Liver (tissue), 3 donors: ENCODE measurements at regions not wholly inside any gene's neighbourhood (a gene's known extent, or its start where the extent isn't known, plus 50 kb on each side); places are given as distances from the start of the nearest gene placed in this dataset.

Source experiments
- ATF3 ChIP-seq: IDR thresholded peaks from 2 replicates; pipeline ENCODE4 v1.6.1; 2016; ENCODE audit warnings: antibody characterized with exemption
- CTCF ChIP-seq: fragments of 150-350 bp; IDR thresholded peaks from 2 replicates; pipeline ENCODE4 v1.5.1; 2017; ENCODE audit warnings: improper control_type of control experiment, low read depth, low read length; ENCODE audit not compliant: missing input control
- FOXA1 ChIP-seq: IDR thresholded peaks from 2 replicates; pipeline ENCODE4 v1.6.1; 2016; ENCODE audit warnings: antibody characterized with exemption
- GABPA ChIP-seq, 2 donors: IDR thresholded peaks in 1 of 2; conservative IDR thresholded peaks in 1 of 2; 2 replicates each; pipeline ENCODE4 v1.6.1; 2016; ENCODE audit warnings: antibody characterized with exemption in 2 of 2, mild to moderate bottlenecking in 1 of 2, moderate library complexity in 1 of 2
- HNF4G ChIP-seq: IDR thresholded peaks from 2 replicates; pipeline ENCODE4 v1.6.1; 2016; ENCODE audit warnings: antibody characterized with exemption
- JUND ChIP-seq, 2 donors: IDR thresholded peaks; 2 replicates each; pipeline ENCODE4 v1.6.1; 2016; ENCODE audit warnings: antibody characterized with exemption in 2 of 2
- MAX ChIP-seq: IDR thresholded peaks from 2 replicates; pipeline ENCODE4 v1.6.1; 2016; ENCODE audit warnings: antibody characterized with exemption
- RAD21 ChIP-seq, 2 donors: IDR thresholded peaks; 2 replicates each; pipeline ENCODE4 v1.6.1; 2016; ENCODE audit warnings: antibody characterized with exemption in 2 of 2, mild to moderate bottlenecking in 2 of 2
- REST ChIP-seq: IDR thresholded peaks from 2 replicates; pipeline ENCODE4 v1.6.1; 2016; ENCODE audit warnings: antibody characterized with exemption, mild to moderate bottlenecking
- SP1 ChIP-seq: IDR thresholded peaks from 2 replicates; pipeline ENCODE4 v1.6.1; 2018; ENCODE audit warnings: antibody characterized with exemption, mild to moderate bottlenecking
- YY1 ChIP-seq: IDR thresholded peaks from 2 replicates; pipeline ENCODE4 v1.6.1; 2016; ENCODE audit warnings: antibody characterized with exemption, mild to moderate bottlenecking
- donor health status: healthy.
- donor health status: healthy.

GRCh38 chr5:130501151-130501865, 597.0 kb downstream of the CHSY3 start:
- TF ChIP-seq REST (no peak), CTCF (no peak), FOXA1 (no peak), MAX (no peak), HNF4G (no peak), RAD21 (IDR thresholded peaks at IDR 0.05) (no peak), YY1 (no peak), GABPA (IDR thresholded peaks at IDR 0.05 in 1 of 2, conservative IDR thresholded peaks at IDR 0.05 in 1 of 2) (no peak), JUND (IDR thresholded peaks at IDR 0.05) (no peak), ATF3 (no peak), SP1 (no peak)
